Stimulated activated naive CD4-positive, alpha-beta T cell (primary cell): ENCODE measurements at regions not wholly inside any gene's neighbourhood (a gene's known extent, or its start where the extent isn't known, plus 50 kb on each side); places are given as distances from the start of the nearest gene placed in this dataset.

Source experiments
- DNase-seq, 6 experiments: peaks; one replicate each; lab custom pipeline; 2025; lab: John Stamatoyannopoulos, UW

- DNase-seq, result no peak
Observed at GRCh38 chr2:221102896-221103688, 469.0 kb downstream of the EPHA4 start.

- no peak for DNase-seq
Observed at GRCh38 chr2:221103930-221104329, 468.2 kb downstream of the EPHA4 start.

GRCh38 chr2:221104361-221104811 is 467.7 kb downstream of the EPHA4 start:
- DNase-seq, result no peak

DNA sequence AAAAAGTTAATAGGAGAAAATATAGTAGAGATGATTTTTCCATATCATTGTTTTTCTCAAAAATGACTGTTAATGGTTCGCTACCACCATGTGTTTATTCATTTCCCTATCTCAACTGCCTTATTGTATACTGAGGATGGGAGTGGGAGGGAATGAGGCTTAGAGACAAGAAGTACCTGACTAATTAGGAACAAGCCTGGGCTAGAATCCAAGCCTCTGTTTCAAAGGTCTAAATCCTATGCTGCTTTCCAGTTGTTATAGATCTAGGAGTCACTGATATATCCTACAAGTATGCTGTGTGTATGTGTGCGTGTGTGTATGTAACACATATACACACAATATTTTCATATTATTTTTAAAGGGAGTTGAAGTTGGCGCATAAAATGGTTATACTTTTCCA is 465.9 kb downstream of the EPHA4 start:
- no peak for DNase-seq

DNA sequence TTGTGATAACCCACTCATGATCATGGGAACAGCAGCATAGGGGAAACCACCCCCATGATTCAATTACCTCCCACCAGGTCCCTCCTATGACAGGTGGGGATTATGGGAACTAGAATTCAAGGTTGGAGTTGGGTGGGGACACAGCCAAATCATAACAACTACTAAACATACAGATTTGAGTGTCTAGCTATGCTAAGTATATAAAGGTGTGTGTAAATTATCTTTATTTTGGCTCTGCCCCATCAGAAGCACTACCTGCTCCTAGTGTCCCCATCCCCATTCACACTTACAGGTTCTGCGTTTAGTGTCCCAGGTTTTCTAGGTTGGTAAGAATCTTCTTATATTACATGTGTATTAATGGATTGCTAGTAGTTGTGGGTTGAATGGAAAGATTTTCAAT is 464.7 kb downstream of the EPHA4 start:
- no peak for DNase-seq

- no peak for DNase-seq
Observed at GRCh38 chr2:221109552-221109951, 462.6 kb downstream of the EPHA4 start.

DNA sequence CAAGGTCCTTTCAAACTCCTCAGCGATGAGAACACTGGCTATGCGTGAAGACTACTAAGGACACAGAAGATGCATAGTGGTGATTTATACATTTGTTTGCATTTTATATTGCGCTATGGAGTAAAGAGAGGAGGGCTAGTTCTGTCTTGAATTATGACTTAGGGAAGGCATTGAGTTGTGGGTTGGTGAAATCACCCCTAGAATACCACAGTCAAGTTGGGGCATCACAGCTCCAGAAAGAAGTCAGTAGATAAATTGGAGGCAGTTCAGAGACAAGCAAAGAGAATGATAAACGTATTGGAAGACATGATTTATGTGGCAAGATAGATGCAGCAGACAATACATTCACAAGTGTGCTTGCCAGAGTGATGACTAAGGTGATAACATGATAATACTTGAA is 460.4 kb downstream of the EPHA4 start:
- no peak for DNase-seq

GRCh38 chr2:221112744-221113143 is 459.4 kb downstream of the EPHA4 start:
- DNase-seq, result no peak

GRCh38 chr2:221115944-221116343 is 456.2 kb downstream of the EPHA4 start:
- DNase-seq, result no peak

GRCh38 chr2:221120643-221121042 is 451.5 kb downstream of the EPHA4 start:
- no peak for DNase-seq

DNA sequence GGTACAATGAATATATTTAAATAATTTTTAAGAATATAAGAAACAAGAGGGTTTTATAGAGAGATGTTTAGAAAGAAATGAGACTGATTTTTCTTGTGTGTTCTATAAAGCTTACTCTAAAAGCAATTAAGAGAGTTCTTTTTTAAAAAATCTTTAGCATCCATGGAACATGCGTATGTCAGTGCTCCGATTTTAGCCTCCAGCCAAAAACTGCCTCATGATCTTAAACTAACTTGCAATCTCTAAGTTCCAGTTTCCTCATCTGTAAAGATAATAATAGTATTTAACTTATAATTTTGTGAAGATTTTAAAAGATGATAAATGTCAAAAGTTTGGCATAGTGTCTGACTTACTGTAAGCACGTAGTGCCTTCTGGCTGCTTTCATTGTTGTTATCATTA is 448.7 kb downstream of the EPHA4 start:
- DNase-seq, result no peak

- no peak for DNase-seq
Observed at GRCh38 chr2:221124532-221125240, 447.4 kb downstream of the EPHA4 start.

DNA sequence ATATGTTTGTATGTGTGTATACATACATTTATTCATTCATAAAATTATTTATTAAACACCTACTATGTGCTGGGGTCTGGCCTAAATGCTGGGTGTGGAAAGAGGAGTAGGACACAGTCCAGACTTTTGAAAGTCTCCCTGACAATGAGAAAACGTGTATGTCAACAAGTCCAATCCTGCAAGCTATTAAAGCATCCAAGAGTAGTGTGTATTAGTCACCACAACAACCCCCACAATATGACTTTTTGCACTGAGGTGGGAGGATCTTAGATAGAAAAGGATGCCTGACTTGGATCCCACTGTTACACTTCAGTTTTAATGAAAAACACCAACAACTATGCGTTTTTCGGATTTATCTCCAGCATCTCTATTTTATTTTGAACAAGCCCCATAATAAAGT is 446.4 kb downstream of the EPHA4 start:
- DNase-seq, result no peak

DNA sequence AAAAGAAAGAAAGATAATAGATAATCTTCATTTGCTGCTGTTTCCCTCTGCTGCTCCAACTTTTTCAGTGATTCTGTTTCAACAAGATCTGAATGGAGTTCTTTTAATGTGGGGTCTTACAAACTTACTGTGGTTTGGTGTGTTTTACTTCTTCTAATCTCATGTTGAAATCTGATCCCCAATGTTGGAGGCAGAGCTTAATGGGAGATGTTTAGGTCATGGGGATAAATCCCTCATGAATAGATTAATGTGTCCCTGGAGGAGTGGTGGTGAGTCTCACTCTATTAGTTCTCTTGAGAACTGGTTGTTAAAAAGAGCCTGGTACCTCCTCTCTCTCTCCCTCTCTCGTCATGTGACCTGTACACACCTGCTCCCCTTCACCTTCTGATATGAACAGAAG is 442.4 kb downstream of the EPHA4 start:
- DNase-seq, result no peak

- DNase-seq, result no peak
Observed at GRCh38 chr2:221130431-221130830, 441.7 kb downstream of the EPHA4 start.

DNA sequence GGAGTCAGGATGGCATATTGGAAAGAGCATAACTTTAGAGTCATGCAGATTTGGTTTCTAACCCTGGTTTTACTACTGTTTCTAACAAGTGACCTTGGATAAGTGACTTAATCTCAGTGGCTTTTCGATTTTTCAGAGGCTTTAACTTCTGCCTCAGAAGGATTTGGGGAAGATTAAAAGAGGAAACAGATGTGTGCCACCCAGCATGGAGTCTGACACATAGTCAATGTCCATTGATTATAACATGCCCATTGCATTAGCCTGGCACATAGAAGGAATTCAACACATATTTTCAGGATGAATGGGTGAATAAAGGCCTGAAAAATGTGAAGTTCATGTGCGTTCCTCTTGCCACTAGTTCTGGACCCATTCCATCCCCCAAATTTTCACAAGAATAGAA is 438.2 kb downstream of the EPHA4 start:
- DNase-seq, result no peak

GRCh38 chr2:221134718-221135117 is 437.4 kb downstream of the EPHA4 start:
- no peak for DNase-seq

DNA sequence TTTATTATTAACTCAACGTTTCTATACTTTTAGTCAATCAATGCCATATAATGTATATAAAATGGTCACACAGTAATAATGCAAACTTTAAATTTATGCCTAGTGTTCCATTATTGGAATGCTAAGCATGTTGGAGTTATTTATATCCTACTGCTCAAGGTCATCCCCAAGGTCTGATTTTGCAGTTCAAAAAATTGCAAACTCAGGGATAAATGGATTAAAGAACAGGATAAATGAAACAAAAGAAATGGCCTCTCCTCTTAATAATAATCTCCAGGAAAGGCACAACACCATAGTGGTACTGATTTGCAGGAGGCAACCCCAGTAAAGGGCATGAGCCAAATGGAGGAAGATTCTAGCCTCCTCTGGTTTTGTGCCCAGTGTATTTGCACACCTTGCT is 436.4 kb downstream of the EPHA4 start:
- DNase-seq, result no peak

GRCh38 chr2:221137385-221137784 is 434.7 kb downstream of the EPHA4 start:
- no peak for DNase-seq

GRCh38 chr2:221142341-221142740 is 429.8 kb downstream of the EPHA4 start:
- no peak for DNase-seq

DNA sequence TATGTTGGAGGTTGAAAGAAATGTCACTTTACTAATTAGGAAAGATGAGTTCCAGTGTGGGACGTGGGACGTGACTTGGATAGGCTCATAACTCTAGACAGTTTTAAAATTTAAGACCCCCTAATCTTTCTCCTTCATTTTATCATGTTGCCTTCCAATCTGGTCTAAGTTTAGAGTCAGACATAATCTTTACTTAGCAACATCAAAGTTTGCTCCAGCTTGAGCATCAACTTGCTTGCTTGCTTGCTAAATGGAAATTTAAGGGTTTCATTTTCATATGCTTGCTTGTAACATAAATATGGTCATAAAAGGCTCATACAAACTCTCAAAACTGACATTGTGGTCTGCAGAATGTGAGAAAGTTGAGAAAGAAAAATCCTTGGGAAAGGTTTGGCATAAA is 428.9 kb downstream of the EPHA4 start:
- DNase-seq, result no peak

- no peak for DNase-seq
Observed at GRCh38 chr2:221144909-221145308, 427.2 kb downstream of the EPHA4 start.

- DNase-seq, result no peak
Observed at GRCh38 chr2:221145396-221145795, 426.7 kb downstream of the EPHA4 start.

- DNase-seq, result no peak
Observed at GRCh38 chr2:221153226-221153625, 418.9 kb downstream of the EPHA4 start.
